ENCODE measurements at regions not wholly inside any gene's neighbourhood (a gene's known extent, or its start where the extent isn't known, plus 50 kb on each side); places are given as distances from the start of the nearest gene placed in this dataset.

DNA sequence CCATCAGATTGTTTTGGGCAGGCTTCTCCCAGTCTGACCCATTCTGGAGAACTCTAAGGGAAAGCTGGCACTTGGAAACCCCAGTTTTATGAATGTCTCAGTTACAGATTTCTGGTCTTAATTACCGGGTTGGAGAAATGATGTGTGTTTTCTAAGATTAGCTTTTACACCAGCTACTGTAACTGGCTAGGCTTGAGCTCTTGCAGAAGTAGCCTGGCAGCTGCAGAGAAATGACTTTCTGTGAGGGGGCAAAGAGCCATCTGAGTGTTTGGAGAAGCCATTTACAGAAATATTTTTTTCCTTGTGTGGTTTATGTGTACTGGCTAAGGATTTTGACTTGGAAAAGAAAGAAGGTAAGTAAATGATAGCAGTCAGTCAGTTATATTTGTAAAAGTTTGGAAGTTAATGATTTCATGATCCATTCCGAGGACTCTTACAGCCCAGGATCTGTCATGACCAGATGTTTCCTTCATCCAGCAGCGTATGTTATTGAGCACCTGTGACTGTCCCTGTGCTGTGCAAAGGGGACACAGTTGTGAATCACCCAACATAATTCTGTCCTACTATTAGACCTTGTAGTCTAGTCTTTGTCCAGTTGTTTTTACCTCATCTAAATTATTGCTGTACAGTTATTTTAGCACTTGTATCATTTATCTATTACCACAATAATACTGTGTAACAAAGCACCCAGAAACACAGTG lies 53.7 kb upstream of the GDNF start:
- no peak overlapping the region for H2AFZ ChIP-seq (ENCODE audit: low read depth, low read length, poor library complexity, severe bottlenecking)
- BruUV-seq (replicated peaks): no TSS peak
- CTCF ChIA-PET: no interaction called here
- POLR2A ChIA-PET: no interaction called here
- ATAC-seq: no peak
- TF ChIP-seq, protein P1, sequence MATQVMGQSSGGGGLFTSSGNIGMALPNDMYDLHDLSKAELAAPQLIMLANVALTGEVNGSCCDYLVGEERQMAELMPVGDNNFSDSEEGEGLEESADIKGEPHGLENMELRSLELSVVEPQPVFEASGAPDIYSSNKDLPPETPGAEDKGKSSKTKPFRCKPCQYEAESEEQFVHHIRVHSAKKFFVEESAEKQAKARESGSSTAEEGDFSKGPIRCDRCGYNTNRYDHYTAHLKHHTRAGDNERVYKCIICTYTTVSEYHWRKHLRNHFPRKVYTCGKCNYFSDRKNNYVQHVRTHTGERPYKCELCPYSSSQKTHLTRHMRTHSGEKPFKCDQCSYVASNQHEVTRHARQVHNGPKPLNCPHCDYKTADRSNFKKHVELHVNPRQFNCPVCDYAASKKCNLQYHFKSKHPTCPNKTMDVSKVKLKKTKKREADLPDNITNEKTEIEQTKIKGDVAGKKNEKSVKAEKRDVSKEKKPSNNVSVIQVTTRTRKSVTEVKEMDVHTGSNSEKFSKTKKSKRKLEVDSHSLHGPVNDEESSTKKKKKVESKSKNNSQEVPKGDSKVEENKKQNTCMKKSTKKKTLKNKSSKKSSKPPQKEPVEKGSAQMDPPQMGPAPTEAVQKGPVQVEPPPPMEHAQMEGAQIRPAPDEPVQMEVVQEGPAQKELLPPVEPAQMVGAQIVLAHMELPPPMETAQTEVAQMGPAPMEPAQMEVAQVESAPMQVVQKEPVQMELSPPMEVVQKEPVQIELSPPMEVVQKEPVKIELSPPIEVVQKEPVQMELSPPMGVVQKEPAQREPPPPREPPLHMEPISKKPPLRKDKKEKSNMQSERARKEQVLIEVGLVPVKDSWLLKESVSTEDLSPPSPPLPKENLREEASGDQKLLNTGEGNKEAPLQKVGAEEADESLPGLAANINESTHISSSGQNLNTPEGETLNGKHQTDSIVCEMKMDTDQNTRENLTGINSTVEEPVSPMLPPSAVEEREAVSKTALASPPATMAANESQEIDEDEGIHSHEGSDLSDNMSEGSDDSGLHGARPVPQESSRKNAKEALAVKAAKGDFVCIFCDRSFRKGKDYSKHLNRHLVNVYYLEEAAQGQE (IDR thresholded peaks at IDR 0.05; ENCODE audit: low read depth): no peak
- TF ChIP-seq, protein P2, sequence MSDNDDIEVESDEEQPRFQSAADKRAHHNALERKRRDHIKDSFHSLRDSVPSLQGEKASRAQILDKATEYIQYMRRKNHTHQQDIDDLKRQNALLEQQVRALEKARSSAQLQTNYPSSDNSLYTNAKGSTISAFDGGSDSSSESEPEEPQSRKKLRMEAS (IDR thresholded peaks at IDR 0.05): no peak
- TF ChIP-seq EZH2phosphoT487 (IDR thresholded peaks at IDR 0.05; ENCODE audit: borderline replicate concordance): no peak
- TF ChIP-seq CBX3 (IDR thresholded peaks at IDR 0.05; ENCODE audit: low read depth): no peak
- no peak for TF ChIP-seq POLR2A (IDR thresholded peaks at IDR 0.05; ENCODE audit: borderline replicate concordance, extremely low read depth, insufficient read depth, insufficient read length)
- TF ChIP-seq SIN3A (IDR thresholded peaks at IDR 0.05; ENCODE audit: low read depth): no peak
- no peak for TF ChIP-seq SRF (IDR thresholded peaks at IDR 0.05; ENCODE audit: low read depth)
- TF ChIP-seq JUND (IDR thresholded peaks at IDR 0.05): no peak
- no peak for TF ChIP-seq FOSL1 (IDR thresholded peaks at IDR 0.05; ENCODE audit: low read depth)
- TF ChIP-seq, protein P3, sequence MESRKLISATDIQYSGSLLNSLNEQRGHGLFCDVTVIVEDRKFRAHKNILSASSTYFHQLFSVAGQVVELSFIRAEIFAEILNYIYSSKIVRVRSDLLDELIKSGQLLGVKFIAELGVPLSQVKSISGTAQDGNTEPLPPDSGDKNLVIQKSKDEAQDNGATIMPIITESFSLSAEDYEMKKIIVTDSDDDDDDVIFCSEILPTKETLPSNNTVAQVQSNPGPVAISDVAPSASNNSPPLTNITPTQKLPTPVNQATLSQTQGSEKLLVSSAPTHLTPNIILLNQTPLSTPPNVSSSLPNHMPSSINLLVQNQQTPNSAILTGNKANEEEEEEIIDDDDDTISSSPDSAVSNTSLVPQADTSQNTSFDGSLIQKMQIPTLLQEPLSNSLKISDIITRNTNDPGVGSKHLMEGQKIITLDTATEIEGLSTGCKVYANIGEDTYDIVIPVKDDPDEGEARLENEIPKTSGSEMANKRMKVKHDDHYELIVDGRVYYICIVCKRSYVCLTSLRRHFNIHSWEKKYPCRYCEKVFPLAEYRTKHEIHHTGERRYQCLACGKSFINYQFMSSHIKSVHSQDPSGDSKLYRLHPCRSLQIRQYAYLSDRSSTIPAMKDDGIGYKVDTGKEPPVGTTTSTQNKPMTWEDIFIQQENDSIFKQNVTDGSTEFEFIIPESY (IDR thresholded peaks at IDR 0.05; ENCODE audit: extremely low read depth, insufficient replicate concordance, low read length): no peak
- TF ChIP-seq POLR2AphosphoS5 (IDR thresholded peaks at IDR 0.05; ENCODE audit: low read depth, low read length): no peak
- no peak for TF ChIP-seq RAD21 (IDR thresholded peaks at IDR 0.05; ENCODE audit: low read depth)
- TF ChIP-seq ELF1 (IDR thresholded peaks at IDR 0.05; ENCODE audit: borderline replicate concordance, low read depth): no peak
- TF ChIP-seq EGR1 (IDR thresholded peaks at IDR 0.05; ENCODE audit: low read depth): no peak
- no peak for TF ChIP-seq EZH2 (IDR thresholded peaks at IDR 0.05)
- TF ChIP-seq, protein P4, sequence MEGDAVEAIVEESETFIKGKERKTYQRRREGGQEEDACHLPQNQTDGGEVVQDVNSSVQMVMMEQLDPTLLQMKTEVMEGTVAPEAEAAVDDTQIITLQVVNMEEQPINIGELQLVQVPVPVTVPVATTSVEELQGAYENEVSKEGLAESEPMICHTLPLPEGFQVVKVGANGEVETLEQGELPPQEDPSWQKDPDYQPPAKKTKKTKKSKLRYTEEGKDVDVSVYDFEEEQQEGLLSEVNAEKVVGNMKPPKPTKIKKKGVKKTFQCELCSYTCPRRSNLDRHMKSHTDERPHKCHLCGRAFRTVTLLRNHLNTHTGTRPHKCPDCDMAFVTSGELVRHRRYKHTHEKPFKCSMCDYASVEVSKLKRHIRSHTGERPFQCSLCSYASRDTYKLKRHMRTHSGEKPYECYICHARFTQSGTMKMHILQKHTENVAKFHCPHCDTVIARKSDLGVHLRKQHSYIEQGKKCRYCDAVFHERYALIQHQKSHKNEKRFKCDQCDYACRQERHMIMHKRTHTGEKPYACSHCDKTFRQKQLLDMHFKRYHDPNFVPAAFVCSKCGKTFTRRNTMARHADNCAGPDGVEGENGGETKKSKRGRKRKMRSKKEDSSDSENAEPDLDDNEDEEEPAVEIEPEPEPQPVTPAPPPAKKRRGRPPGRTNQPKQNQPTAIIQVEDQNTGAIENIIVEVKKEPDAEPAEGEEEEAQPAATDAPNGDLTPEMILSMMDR (IDR thresholded peaks at IDR 0.05 in 2 of 3, conservative IDR thresholded peaks at IDR 0.05 in 1 of 3; ENCODE audit: borderline replicate concordance in 1 of 3, insufficient read depth in 1 of 3, low read depth in 2 of 3, low read length in 2 of 3): no peak
- TF ChIP-seq, protein P5, sequence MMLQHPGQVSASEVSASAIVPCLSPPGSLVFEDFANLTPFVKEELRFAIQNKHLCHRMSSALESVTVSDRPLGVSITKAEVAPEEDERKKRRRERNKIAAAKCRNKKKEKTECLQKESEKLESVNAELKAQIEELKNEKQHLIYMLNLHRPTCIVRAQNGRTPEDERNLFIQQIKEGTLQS (IDR thresholded peaks at IDR 0.05): no peak
- H3K27me3 ChIP-seq (ENCODE audit: insufficient read depth, low read length): no peaks in the 10 kb centered on the region
- no peak for DNase-seq (ENCODE audit: low read depth, low spot score)
- no peak overlapping the region for H3K9ac ChIP-seq (ENCODE audit: low read length)
- H3K9me2 ChIP-seq (ENCODE audit: insufficient read depth): no peaks in the 10 kb centered on the region
- RAD21 ChIA-PET (ENCODE audit: low non-redundant PET in 1 of 2, low total read pairs in 2 of 2, uncharacterized antibody in 2 of 2, unreplicated experiment in 2 of 2): no interaction called here
- H3K4me2 ChIP-seq (ENCODE audit: low read length): no peak overlapping the region
- H3K36me3 ChIP-seq (ENCODE audit: control insufficient read depth in 1 of 2, insufficient read depth in 2 of 2, low read length in 2 of 2): no peaks in the 10 kb centered on the region
- H3K9me3 ChIP-seq (ENCODE audit: control insufficient read depth in 1 of 2, insufficient read depth in 1 of 2, low read depth in 1 of 2, low read length in 2 of 2): no peaks in the 10 kb centered on the region
- no peak overlapping the region for H3K4me3 ChIP-seq (replicated peaks in 1 of 2; ENCODE audit: low read depth in 1 of 2, low read length in 2 of 2)
- no peaks in the 10 kb centered on the region for H4K20me1 ChIP-seq (ENCODE audit: insufficient read depth)
- intact Hi-C loops (cut with micrococcal nuclease): no loop called here
- peaks cover 0 to 18% of the 10 kb centered on the region in 2 experiments; a peak in 2 of 4 replicates for H3K4me1 ChIP-seq (ENCODE audit: control insufficient read depth in 1 of 2, insufficient read depth in 2 of 2, low read length in 2 of 2)
- H3K79me2 ChIP-seq (ENCODE audit: insufficient read depth, low read length): no peaks in the 10 kb centered on the region
- no peak overlapping the region for H3K27ac ChIP-seq (ENCODE audit: low read depth, low read length)
